ENCODE measurements at regions not wholly inside any gene's neighbourhood (a gene's known extent, or its start where the extent isn't known, plus 50 kb on each side); places are given as distances from the start of the nearest gene placed in this dataset.

- TF ChIP-seq GATA2 (IDR thresholded peaks at IDR 0.05; ENCODE audit: insufficient read depth, insufficient read length, low read depth, low read length) (no peak), JUN (IDR thresholded peaks at IDR 0.05; ENCODE audit: borderline replicate concordance, insufficient read depth, insufficient read length, low read depth) (no peak), POLR2A (IDR thresholded peaks at IDR 0.05; ENCODE audit: low read depth, low read length) (no peak), EZH2 (IDR thresholded peaks at IDR 0.05; ENCODE audit: borderline replicate concordance, low read depth, low read length, severe bottlenecking) (no peak)
Observed at GRCh38 chr18:22031611-22032010, 137.8 kb upstream of the GATA6 start.

All from endothelial cell of umbilical vein (primary cell).